ENCODE measurements at regions not wholly inside any gene's neighbourhood (a gene's known extent, or its start where the extent isn't known, plus 50 kb on each side); places are given as distances from the start of the nearest gene placed in this dataset.

DNA sequence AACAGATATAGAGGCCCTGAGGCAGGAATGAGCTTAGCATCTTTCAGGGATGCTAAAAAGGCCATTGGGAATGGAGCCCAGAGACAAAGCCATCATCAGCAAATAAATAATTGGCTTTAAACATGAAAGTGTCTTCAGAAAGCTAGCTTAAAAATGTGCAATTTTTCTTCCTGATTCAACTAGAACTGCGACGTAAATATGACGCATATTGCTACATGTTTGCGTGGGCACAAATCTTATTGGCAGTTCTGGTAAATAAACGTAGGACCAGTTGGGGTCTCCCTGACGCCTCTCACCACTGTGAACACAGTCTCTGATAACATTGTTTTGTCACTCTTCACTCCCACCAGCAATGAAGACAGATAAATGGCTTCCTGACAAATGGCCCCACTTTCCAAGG lies 97.3 kb upstream of the SRD5A3 start:
- no peaks in the 10 kb centered on the region for H3K4me1 Mint-ChIP-seq
- no peaks in the 10 kb centered on the region for H3K36me3 ChIP-seq (ENCODE audit: control insufficient read depth, insufficient read depth, low read length)
- intact Hi-C loops (cut with micrococcal nuclease): no loop called here
- H3K36me3 Mint-ChIP-seq: no peaks in the 10 kb centered on the region
- no peak overlapping the region for H3K27ac ChIP-seq (ENCODE audit: low read length)
- TF ChIP-seq, protein P1, sequence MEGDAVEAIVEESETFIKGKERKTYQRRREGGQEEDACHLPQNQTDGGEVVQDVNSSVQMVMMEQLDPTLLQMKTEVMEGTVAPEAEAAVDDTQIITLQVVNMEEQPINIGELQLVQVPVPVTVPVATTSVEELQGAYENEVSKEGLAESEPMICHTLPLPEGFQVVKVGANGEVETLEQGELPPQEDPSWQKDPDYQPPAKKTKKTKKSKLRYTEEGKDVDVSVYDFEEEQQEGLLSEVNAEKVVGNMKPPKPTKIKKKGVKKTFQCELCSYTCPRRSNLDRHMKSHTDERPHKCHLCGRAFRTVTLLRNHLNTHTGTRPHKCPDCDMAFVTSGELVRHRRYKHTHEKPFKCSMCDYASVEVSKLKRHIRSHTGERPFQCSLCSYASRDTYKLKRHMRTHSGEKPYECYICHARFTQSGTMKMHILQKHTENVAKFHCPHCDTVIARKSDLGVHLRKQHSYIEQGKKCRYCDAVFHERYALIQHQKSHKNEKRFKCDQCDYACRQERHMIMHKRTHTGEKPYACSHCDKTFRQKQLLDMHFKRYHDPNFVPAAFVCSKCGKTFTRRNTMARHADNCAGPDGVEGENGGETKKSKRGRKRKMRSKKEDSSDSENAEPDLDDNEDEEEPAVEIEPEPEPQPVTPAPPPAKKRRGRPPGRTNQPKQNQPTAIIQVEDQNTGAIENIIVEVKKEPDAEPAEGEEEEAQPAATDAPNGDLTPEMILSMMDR (IDR thresholded peaks at IDR 0.05): no peak
- 88% methylated on average over 6 of the region's 6 CpGs for WGBS (ENCODE audit: insufficient coverage)
- ATAC-seq (no peak), DNase-seq (no peak)
- no peak overlapping the region for H3K27ac Mint-ChIP-seq
- H3K9me3 ChIP-seq (ENCODE audit: control insufficient read depth, insufficient read depth, low read length): no peaks in the 10 kb centered on the region
- H3K27me3 ChIP-seq (ENCODE audit: control insufficient read depth, insufficient read depth, low read length): no peaks in the 10 kb centered on the region
- no peak overlapping the region for H3K4me3 ChIP-seq (ENCODE audit: low read length)
- H3K27me3 Mint-ChIP-seq (ENCODE audit: low read depth in 2 of 2): peaks cover 5 to 8% of the 10 kb centered on the region in 2 donors
- no peaks in the 10 kb centered on the region for H3K4me1 ChIP-seq (ENCODE audit: control insufficient read depth, insufficient read depth, low read length)
- H3K9me3 Mint-ChIP-seq: peaks cover 0 to under 1% of the 10 kb centered on the region in 2 donors
- no peak overlapping the region for H3K4me3 Mint-ChIP-seq

DNA sequence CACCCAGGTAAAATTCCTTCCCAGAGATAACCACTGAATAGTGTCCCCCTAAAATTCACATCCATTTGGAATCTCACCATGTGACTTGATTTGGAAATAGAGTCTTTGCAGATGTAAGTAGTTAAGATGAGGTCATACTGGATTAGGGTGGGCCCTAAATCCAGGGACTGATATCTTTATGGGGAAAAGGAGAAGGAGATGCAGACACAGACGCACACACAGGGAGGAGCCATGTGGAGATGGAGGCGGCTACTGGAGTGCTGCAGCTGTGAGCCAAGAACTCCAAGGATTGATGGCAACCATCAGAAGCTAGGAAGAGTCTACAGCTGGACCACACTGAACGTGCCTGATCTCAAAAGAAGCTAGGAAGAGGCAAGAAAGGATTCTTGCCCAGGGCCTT lies 96.6 kb upstream of the SRD5A3 start:
- no peak overlapping the region for H3K4me3 ChIP-seq (ENCODE audit: low read length)
- no peaks in the 10 kb centered on the region for H3K4me1 Mint-ChIP-seq
- no peaks in the 10 kb centered on the region for H3K9me3 ChIP-seq (ENCODE audit: control insufficient read depth, insufficient read depth, low read length)
- peaks cover 6 to 9% of the 10 kb centered on the region in 2 donors for H3K27me3 Mint-ChIP-seq (ENCODE audit: low read depth in 2 of 2)
- ATAC-seq: no peak
- H3K27ac ChIP-seq (ENCODE audit: low read length): no peak overlapping the region
- WGBS (ENCODE audit: insufficient coverage): 77% methylated on average over 3 of the region's 3 CpGs
- TF ChIP-seq, protein P1 (IDR thresholded peaks at IDR 0.05): no peak
- no peaks in the 10 kb centered on the region for H3K36me3 ChIP-seq (ENCODE audit: control insufficient read depth, insufficient read depth, low read length)
- no peak overlapping the region for H3K27ac Mint-ChIP-seq
- intact Hi-C loops (cut with micrococcal nuclease): no loop called here
- DNase-seq: no peak
- H3K4me1 ChIP-seq (ENCODE audit: control insufficient read depth, insufficient read depth, low read length): no peaks in the 10 kb centered on the region
- H3K36me3 Mint-ChIP-seq: no peaks in the 10 kb centered on the region
- H3K9me3 Mint-ChIP-seq: no peaks in the 10 kb centered on the region
- no peak overlapping the region for H3K4me3 Mint-ChIP-seq
- H3K27me3 ChIP-seq (ENCODE audit: control insufficient read depth, insufficient read depth, low read length): no peaks in the 10 kb centered on the region

DNA sequence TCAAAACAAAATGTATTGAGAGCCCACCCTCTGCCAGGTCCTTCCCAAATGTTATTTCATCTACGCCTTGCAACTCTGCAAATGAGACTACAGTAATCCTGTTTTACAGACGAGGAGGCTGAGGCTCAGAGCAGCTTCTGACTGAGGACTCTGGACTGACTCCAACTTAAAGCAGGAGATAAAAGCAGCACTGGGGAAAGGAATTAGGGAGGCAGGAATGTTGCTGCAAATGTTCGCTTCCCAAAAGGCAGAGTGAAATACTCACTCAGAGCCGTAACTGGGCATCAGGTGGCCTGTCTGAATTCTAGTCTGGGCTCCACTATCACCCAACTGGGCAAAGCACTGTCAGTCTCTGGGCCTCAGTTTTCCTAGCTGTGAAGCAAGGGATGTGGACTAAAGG lies 94.7 kb upstream of the SRD5A3 start:
- Histone ChIP-seq H3K27ac (ENCODE audit: low read length) (no peak overlapping the region), H3K27me3 (ENCODE audit: control insufficient read depth, insufficient read depth, low read length) (no peaks in the 10 kb centered on the region), H3K4me1 (ENCODE audit: control insufficient read depth, insufficient read depth, low read length) (no peaks in the 10 kb centered on the region), H3K36me3 (ENCODE audit: control insufficient read depth, insufficient read depth, low read length) (no peaks in the 10 kb centered on the region), H3K4me3 (ENCODE audit: low read length) (no peak overlapping the region), H3K9me3 (ENCODE audit: control insufficient read depth, insufficient read depth, low read length) (no peaks in the 10 kb centered on the region)
- Mint-ChIP-seq H3K4me3 (no peak overlapping the region), H3K27ac (no peak overlapping the region), H3K36me3 (no peaks in the 10 kb centered on the region), H3K4me1 (no peaks in the 10 kb centered on the region), H3K9me3 (no peaks in the 10 kb centered on the region), H3K27me3 (ENCODE audit: low read depth in 2 of 2) (peaks cover 9 to 17% of the 10 kb centered on the region in 2 donors)
- ATAC-seq (no peak), DNase-seq (no peak)
- TF ChIP-seq, protein P1 (IDR thresholded peaks at IDR 0.05): no peak
- 83% methylated on average over 4 of the region's 4 CpGs for WGBS (ENCODE audit: insufficient coverage)
- intact Hi-C loops (cut with micrococcal nuclease): no loop called here

DNA sequence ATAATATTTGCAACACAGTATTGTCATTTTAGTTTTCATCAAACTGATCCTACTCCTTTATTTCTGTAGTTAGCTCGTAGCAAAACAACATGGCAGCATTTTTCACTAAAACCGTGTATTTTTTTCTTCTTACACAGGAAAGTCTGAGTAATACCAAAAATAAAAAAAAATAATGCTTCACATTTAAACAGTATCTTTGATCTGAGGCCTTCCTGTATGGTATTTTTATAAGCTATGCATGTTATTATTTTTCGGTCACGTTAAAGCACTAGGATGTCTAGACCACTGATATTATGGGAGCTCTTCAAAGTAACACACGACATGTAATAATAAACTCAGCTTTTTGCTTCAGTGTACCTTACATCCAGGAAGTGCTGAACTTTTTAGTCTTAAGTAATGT lies 94.1 kb upstream of the SRD5A3 start:
- H3K4me1 ChIP-seq (ENCODE audit: control insufficient read depth, insufficient read depth, low read length): no peaks in the 10 kb centered on the region
- no peaks in the 10 kb centered on the region for H3K27me3 ChIP-seq (ENCODE audit: control insufficient read depth, insufficient read depth, low read length)
- ATAC-seq: no peak
- no peak overlapping the region for H3K4me3 ChIP-seq (ENCODE audit: low read length)
- Mint-ChIP-seq H3K9me3 (no peaks in the 10 kb centered on the region), H3K36me3 (no peaks in the 10 kb centered on the region), H3K27me3 (ENCODE audit: low read depth in 2 of 2) (peaks cover 9 to 20% of the 10 kb centered on the region in 2 donors), H3K4me3 (no peak overlapping the region), H3K4me1 (no peaks in the 10 kb centered on the region), H3K27ac (no peak overlapping the region)
- no peak for DNase-seq
- no peaks in the 10 kb centered on the region for H3K36me3 ChIP-seq (ENCODE audit: control insufficient read depth, insufficient read depth, low read length)
- H3K27ac ChIP-seq (ENCODE audit: low read length): no peak overlapping the region
- TF ChIP-seq, protein P1 (IDR thresholded peaks at IDR 0.05): no peak
- no peaks in the 10 kb centered on the region for H3K9me3 ChIP-seq (ENCODE audit: control insufficient read depth, insufficient read depth, low read length)
- WGBS (ENCODE audit: insufficient coverage): 88% methylated on average over 4 of the region's 5 CpGs
- intact Hi-C loops (cut with micrococcal nuclease): no loop called here

Measured in natural killer cell (primary cell).